ENCODE measurements at regions not wholly inside any gene's neighbourhood (a gene's known extent, or its start where the extent isn't known, plus 50 kb on each side); places are given as distances from the start of the nearest gene placed in this dataset.

- TF ChIP-seq POLR2AphosphoS5 (IDR thresholded peaks at IDR 0.05; ENCODE audit: borderline replicate concordance, low read depth, low read length), result no peak
- TF ChIP-seq EZH2 (IDR thresholded peaks at IDR 0.05), result no peak
- no peak for TF ChIP-seq FOXP2 (optimal IDR thresholded peaks at IDR 0.05; ENCODE audit: control extremely low read depth, extremely low read length, insufficient read depth)
These were observed 405.2 kb upstream of the CNKSR2 start for GRCh38 chrX:20968996-20969395.

All from SK-N-MC (cell line).